ENCODE measurements at regions not wholly inside any gene's neighbourhood (a gene's known extent, or its start where the extent isn't known, plus 50 kb on each side); places are given as distances from the start of the nearest gene placed in this dataset.

- Histone ChIP-seq H3K27me3 (ENCODE audit: insufficient read depth, low read depth, low read length) (peaks cover 42% of the 10 kb centered on the region), H2AFZ (ENCODE audit: low read depth, low read length) (no peak overlapping the region), H4K20me1 (ENCODE audit: insufficient read depth) (no peaks in the 10 kb centered on the region), H3F3A (ENCODE audit: insufficient read depth, low read length, poor library complexity, severe bottlenecking) (no peaks in the 10 kb centered on the region), H3K36me3 (ENCODE audit: insufficient read depth, low read length) (no peaks in the 10 kb centered on the region), H3K4me3 (ENCODE audit: low read length) (no peak overlapping the region), H3K9ac (ENCODE audit: low read length) (no peak overlapping the region), H3K9me2 (ENCODE audit: insufficient read depth, low read length) (no peaks in the 10 kb centered on the region), H3K27ac (ENCODE audit: low read length) (no peak overlapping the region), H3K79me2 (replicated peaks; ENCODE audit: insufficient read depth, low read length) (no peaks in the 10 kb centered on the region), H3K4me2 (ENCODE audit: low read length) (no peak overlapping the region), H3K9me3 (ENCODE audit: low read length) (peaks cover 8% of the 10 kb centered on the region)
- TF ChIP-seq RAD21 (conservative IDR thresholded peaks at IDR 0.05) = no peak
- TF ChIP-seq SMC3 (conservative IDR thresholded peaks at IDR 0.05; ENCODE audit: poor library complexity) = no peak
- TF ChIP-seq POLR2AphosphoS5 (IDR thresholded peaks at IDR 0.05) = no peak
Observed at GRCh38 chr12:112590281-112590680, 171.5 kb downstream of the PTPN11 start.

- no peak overlapping the region for H3K27ac ChIP-seq (ENCODE audit: low read length)
- no peaks in the 10 kb centered on the region for H3K36me3 ChIP-seq (ENCODE audit: insufficient read depth, low read length)
- H3K4me3 ChIP-seq (ENCODE audit: low read length) = no peak overlapping the region
- peaks cover 54% of the 10 kb centered on the region for H3K27me3 ChIP-seq (ENCODE audit: insufficient read depth, low read depth, low read length)
- H2AFZ ChIP-seq (ENCODE audit: low read depth, low read length) = no peak overlapping the region
- H4K20me1 ChIP-seq (ENCODE audit: insufficient read depth) = no peaks in the 10 kb centered on the region
- H3K9me2 ChIP-seq (ENCODE audit: insufficient read depth, low read length) = no peaks in the 10 kb centered on the region
- H3K4me2 ChIP-seq (ENCODE audit: low read length) = no peak overlapping the region
- H3K9ac ChIP-seq (ENCODE audit: low read length) = no peak overlapping the region
- H3F3A ChIP-seq (ENCODE audit: insufficient read depth, low read length, poor library complexity, severe bottlenecking) = no peaks in the 10 kb centered on the region
- no peaks in the 10 kb centered on the region for H3K79me2 ChIP-seq (replicated peaks; ENCODE audit: insufficient read depth, low read length)
- peaks cover 8% of the 10 kb centered on the region for H3K9me3 ChIP-seq (ENCODE audit: low read length)
- TF ChIP-seq CTCF (IDR thresholded peaks at IDR 0.05; ENCODE audit: poor library complexity, severe bottlenecking) (no peak), SMC3 (conservative IDR thresholded peaks at IDR 0.05; ENCODE audit: poor library complexity) (no peak), RAD21 (conservative IDR thresholded peaks at IDR 0.05) (no peak), MXI1 (conservative IDR thresholded peaks at IDR 0.05; ENCODE audit: poor library complexity, severe bottlenecking) (no peak), EP300 (conservative IDR thresholded peaks at IDR 0.05; ENCODE audit: poor library complexity, severe bottlenecking) (no peak), POLR2AphosphoS5 (IDR thresholded peaks at IDR 0.05) (no peak), TAF1 (IDR thresholded peaks at IDR 0.05; ENCODE audit: low read depth) (no peak), EZH2 (IDR thresholded peaks at IDR 0.05; ENCODE audit: borderline replicate concordance, insufficient read depth, low read length, poor library complexity, severe bottlenecking) (no peak)
- TF ChIP-seq, protein P1, sequence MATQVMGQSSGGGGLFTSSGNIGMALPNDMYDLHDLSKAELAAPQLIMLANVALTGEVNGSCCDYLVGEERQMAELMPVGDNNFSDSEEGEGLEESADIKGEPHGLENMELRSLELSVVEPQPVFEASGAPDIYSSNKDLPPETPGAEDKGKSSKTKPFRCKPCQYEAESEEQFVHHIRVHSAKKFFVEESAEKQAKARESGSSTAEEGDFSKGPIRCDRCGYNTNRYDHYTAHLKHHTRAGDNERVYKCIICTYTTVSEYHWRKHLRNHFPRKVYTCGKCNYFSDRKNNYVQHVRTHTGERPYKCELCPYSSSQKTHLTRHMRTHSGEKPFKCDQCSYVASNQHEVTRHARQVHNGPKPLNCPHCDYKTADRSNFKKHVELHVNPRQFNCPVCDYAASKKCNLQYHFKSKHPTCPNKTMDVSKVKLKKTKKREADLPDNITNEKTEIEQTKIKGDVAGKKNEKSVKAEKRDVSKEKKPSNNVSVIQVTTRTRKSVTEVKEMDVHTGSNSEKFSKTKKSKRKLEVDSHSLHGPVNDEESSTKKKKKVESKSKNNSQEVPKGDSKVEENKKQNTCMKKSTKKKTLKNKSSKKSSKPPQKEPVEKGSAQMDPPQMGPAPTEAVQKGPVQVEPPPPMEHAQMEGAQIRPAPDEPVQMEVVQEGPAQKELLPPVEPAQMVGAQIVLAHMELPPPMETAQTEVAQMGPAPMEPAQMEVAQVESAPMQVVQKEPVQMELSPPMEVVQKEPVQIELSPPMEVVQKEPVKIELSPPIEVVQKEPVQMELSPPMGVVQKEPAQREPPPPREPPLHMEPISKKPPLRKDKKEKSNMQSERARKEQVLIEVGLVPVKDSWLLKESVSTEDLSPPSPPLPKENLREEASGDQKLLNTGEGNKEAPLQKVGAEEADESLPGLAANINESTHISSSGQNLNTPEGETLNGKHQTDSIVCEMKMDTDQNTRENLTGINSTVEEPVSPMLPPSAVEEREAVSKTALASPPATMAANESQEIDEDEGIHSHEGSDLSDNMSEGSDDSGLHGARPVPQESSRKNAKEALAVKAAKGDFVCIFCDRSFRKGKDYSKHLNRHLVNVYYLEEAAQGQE (IDR thresholded peaks at IDR 0.05; ENCODE audit: borderline replicate concordance) = no peak
Observed at GRCh38 chr12:112591488-112591887, 172.7 kb downstream of the PTPN11 start.

DNA sequence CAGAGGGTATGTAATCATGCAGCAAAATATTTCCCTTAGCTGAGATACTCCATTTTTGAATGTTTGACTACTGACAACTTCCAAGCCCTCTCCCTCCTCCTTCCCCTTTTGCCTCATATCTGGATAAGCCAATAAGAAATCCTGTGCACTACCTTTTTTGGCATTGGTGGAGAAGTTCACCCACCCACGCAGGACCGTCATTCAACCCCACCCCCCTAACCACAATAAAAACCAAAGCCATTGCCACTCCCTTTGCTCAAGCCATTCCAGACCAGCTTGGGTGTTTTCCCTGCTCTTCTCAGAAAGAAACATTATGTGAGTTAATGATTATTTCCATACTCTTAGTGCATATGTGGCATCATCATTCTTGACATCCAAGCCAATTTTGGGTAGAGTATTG lies 176.7 kb downstream of the PTPN11 start:
- Histone ChIP-seq H3K9me2 (ENCODE audit: insufficient read depth, low read length) (no peaks in the 10 kb centered on the region), H2AFZ (ENCODE audit: low read depth, low read length) (no peak overlapping the region), H3K36me3 (ENCODE audit: insufficient read depth, low read length) (no peaks in the 10 kb centered on the region), H3K9ac (ENCODE audit: low read length) (no peak overlapping the region), H3F3A (ENCODE audit: insufficient read depth, low read length, poor library complexity, severe bottlenecking) (no peaks in the 10 kb centered on the region), H4K20me1 (ENCODE audit: insufficient read depth) (no peaks in the 10 kb centered on the region), H3K27me3 (ENCODE audit: insufficient read depth, low read depth, low read length) (peaks cover 73% of the 10 kb centered on the region), H3K4me2 (ENCODE audit: low read length) (no peak overlapping the region), H3K27ac (ENCODE audit: low read length) (no peak overlapping the region), H3K79me2 (replicated peaks; ENCODE audit: insufficient read depth, low read length) (no peaks in the 10 kb centered on the region), H3K9me3 (ENCODE audit: low read length) (peaks cover 8% of the 10 kb centered on the region), H3K4me3 (ENCODE audit: low read length) (no peak overlapping the region)
- no peak for TF ChIP-seq RAD21 (conservative IDR thresholded peaks at IDR 0.05)
- TF ChIP-seq, protein P1 (IDR thresholded peaks at IDR 0.05; ENCODE audit: borderline replicate concordance) = no peak
- TF ChIP-seq POLR2AphosphoS5 (IDR thresholded peaks at IDR 0.05) = no peak
- no peak for TF ChIP-seq TAF1 (IDR thresholded peaks at IDR 0.05; ENCODE audit: low read depth)
